Activated CD4-positive, alpha-beta T cell treated with anti-CD3 and anti-CD28 coated beads, Interleukin-2, amount 50 U/mL, for 48 hours (primary cell): ENCODE measurements at regions not wholly inside any gene's neighbourhood (a gene's known extent, or its start where the extent isn't known, plus 50 kb on each side); places are given as distances from the start of the nearest gene placed in this dataset.
"Not testable (repeated sequence)": the region's sequence is repeated elsewhere in the genome, so short reads cannot be mapped to it uniquely, and the experiment has no call there.

Source experiments
- DNase-seq, 2 experiments: peaks; one replicate each; pipeline ENCODE4 v3.0.0-alpha.2; 2020

- no peak for DNase-seq
These were observed 1424.8 kb upstream of the EYS start for GRCh38 chr6:67131827-67132226.

DNA sequence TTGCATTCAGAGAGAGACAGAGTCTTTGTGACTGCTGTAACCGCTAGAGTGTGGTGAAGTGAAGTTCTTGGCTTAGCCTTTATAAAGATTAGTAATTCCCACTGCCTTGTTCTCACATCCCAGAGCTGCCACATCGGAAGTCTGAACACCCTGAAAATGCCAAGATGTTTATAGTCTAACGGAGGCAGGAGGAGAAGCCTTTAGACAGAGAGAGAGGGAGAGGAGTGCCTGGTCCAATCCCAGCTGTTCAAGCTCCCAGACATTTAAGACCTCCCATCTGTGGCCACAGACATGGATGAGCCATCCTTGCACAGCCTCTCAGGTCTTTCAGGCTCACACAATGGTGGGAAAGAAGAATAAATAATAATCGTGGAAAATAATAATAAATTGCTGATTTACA, 1422.8 kb upstream of the EYS start:
- DNase-seq, result no peak

- no peak for DNase-seq
These were observed 1420.0 kb upstream of the EYS start for GRCh38 chr6:67127041-67127440.

DNA sequence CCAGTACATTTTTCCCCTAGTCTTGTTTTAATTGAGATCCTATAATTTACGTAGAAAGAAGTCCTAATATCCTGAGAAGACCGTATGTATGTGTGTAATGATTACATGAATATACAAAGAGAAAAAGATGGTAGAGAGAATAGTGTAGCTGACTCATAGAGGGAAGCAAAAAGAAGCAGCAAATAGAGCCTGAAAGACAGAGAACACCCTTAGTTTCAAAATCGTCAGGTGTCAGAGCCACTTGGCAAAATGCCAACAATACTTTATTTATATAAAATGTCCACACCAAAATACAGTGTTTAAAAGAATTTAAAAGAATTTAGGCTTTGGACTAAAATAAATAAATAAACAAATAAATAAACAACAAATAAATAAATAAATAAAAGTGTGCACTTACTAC, 1414.1 kb upstream of the EYS start:
- DNase-seq, result no peak

- no peak for DNase-seq
These were observed 1405.1 kb upstream of the EYS start for GRCh38 chr6:67112120-67112519.

- no peak for DNase-seq
These were observed 1395.7 kb upstream of the EYS start for GRCh38 chr6:67102743-67103142.

GRCh38 chr6:67095618-67096226, 1388.7 kb upstream of the EYS start:
- not testable (repeated sequence) for DNase-seq

- DNase-seq, result no peak
These were observed 1387.5 kb upstream of the EYS start for GRCh38 chr6:67094431-67094946.

GRCh38 chr6:67073938-67074337, 1366.9 kb upstream of the EYS start:
- no peak for DNase-seq

- no peak for DNase-seq
These were observed 1361.8 kb upstream of the EYS start for GRCh38 chr6:67068781-67069180.

DNA sequence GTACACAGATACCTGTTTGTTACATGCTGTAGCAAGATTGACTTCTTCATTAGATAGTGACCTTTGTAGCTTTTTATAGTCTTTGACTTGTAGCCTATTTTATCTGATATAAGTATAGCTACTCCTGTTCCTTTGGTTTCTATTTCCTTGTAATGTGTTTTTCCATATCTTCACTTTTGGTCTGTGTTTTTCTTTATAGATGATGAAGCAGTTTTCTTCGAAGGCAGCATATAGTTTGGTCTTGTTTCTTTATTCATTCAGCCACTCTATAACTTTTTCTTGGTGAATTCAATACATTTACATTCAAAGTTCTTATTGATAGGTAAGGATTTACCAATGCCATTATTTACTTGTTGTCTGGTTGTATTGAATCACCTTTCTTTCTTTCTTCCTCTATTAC, 1357.3 kb upstream of the EYS start:
- DNase-seq, result no peak

- no peak for DNase-seq
These were observed 1341.0 kb upstream of the EYS start for GRCh38 chr6:67047996-67048395.

- no peak for DNase-seq
These were observed 1338.0 kb upstream of the EYS start for GRCh38 chr6:67045076-67045475.

- DNase-seq, result no peak
These were observed 1324.4 kb upstream of the EYS start for GRCh38 chr6:67031451-67031850.

- DNase-seq, result no peak
These were observed 1323.8 kb upstream of the EYS start for GRCh38 chr6:67030861-67031260.

DNA sequence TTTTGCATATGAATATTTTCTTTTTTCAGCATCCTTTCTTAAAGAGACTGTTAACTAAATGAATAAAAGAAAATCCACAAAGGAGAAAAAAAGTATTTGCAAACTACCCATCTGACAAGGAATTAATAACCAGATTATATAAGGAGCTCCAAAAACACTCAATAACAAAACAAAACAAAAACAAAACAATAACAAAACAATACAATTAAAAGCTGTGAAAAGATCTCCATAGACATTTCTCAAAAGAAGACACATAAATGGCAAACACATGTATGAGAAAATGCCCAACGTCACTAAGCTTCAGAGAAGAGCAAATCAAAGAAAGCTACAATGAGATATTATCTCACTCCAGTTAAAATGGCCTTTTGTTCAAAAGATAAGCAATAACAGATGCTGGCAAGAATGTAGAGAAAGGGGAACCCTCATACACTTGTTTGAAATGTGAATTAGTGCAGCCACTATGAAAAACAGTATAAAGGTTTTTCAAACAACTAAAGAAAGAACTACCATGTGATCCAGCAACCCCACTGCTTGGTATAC, 1310.0 kb upstream of the EYS start:
- DNase-seq, result no peak

- DNase-seq, result no peak
These were observed 1304.4 kb upstream of the EYS start for GRCh38 chr6:67011441-67011840.

DNA sequence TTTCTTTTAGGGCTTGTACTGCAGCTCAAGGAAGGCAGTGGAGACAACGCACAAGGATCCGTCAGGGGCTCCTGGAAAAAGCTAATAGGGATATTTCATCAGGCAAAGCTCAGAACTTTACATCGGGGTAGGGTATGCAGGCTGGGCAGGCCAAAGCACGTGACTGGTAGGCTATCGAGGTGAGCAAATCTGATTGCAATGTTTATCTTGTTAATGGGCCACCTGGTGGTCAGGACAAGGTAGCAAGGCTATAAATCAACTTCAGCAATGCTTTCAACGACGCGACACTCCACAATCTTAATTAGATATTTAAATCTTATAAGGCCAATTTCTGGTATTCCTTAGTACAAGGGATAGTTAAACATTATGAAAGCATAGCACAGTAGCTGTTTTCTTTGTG, 1302.8 kb upstream of the EYS start:
- no peak for DNase-seq

DNA sequence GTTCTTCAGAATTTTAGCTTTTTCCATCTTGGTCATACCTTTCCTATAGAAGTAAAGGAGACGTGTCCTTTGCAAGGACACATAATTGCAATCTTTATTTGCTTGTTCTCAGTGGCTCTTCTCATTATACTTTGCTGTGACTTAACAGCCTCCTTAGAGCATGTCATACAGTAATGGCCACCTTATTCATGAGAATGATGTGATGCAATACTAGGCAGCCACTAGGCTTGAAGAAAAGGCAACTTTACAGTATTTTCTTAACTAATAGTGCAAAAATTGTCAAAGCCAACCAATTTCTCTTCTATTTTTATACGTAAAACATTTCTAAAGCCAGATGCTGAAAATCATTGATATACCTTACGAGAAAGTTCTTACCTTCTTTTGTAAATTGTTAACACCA, 1296.8 kb upstream of the EYS start:
- DNase-seq, result no peak

- no peak for DNase-seq
These were observed 1293.1 kb upstream of the EYS start for GRCh38 chr6:67000121-67000520.

DNA sequence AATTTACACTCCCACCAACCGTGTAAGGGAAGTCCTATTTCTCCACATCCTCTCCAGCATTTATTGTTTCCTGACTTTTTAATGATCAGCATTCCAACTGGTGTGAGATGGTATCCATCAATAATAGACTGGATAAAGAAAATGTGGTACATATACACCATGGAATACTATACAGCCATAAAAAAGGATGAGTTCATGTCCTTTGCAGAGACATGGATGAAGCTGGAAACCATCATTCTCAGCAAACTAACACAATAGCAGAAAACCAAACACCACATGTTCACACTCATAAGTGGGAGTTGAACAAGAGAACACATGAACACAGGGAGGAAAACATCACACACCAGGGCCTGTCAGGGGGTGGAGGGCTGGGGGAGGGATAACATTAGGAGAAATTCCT, 1290.6 kb upstream of the EYS start:
- not testable (repeated sequence) for DNase-seq

DNA sequence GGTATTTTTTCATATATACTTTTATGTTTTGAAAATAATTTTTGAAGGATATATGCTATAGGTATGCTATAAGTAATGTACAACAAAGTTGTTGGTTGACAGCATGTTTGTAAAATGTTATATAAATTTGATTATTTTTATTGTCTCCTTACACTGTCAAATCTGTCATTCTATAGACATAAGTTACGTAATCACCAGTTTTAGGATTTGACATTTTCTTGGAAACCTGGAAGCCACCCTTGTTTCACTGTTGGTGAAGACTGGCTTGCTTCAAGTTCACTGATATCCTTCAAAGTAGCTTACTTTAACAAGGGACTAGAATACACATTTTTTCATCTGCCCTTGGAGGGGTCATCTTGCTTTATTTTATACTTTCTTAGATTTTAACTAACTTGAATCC, 1288.6 kb upstream of the EYS start:
- no peak for DNase-seq

GRCh38 chr6:66993708-66994107, 1286.7 kb upstream of the EYS start:
- DNase-seq, result not testable (repeated sequence)

GRCh38 chr6:66993272-66993671, 1286.2 kb upstream of the EYS start:
- no peak for DNase-seq

GRCh38 chr6:66992660-66993059, 1285.6 kb upstream of the EYS start:
- no peak for DNase-seq
